ENCODE measurements at regions not wholly inside any gene's neighbourhood (a gene's known extent, or its start where the extent isn't known, plus 50 kb on each side); places are given as distances from the start of the nearest gene placed in this dataset.

DNA sequence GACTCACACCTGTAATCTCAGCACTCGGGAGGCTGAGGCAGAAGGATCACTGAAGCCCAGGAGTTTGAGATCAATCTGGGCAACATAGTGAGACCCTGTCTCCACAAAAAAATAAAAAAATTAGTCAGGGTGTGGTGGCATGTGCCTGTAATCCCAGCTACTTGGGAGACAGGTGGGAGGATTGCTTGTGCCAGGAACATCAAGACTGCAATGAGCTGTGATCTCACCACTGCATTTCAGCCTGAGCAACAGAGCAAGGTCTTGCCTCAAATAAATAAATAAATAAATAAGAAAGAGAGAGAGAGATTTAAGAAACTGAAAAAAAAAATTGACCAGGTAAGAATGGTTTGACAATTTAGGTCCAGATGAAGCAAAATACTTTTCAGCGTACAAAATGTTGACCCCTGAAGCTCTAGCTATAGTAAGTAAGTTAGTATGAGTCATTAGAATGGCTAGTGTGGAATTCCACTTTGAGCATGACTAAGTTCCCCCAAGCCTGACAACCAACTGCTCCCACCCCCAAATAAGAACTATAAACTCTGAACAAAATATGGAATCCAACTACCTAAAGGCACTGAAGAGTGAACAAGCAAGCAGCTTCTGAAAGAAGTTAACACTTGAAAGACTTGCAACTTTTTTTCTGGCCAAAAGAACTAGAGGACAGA is 217.8 kb upstream of the TLE4 start:
- H3K4me3 ChIP-seq = no peak overlapping the region
- DNase-seq (no peak), ATAC-seq (no peak)
- no peaks in the 10 kb centered on the region for H3K9me3 ChIP-seq
- intact Hi-C loops (cut with DNase I) = no loop called here
- H3K4me1 ChIP-seq = no peaks in the 10 kb centered on the region
- no peaks in the 10 kb centered on the region for H3K27me3 ChIP-seq (ENCODE audit: low read depth)
- H3K27ac ChIP-seq = no peak overlapping the region
- TF ChIP-seq, protein P1, sequence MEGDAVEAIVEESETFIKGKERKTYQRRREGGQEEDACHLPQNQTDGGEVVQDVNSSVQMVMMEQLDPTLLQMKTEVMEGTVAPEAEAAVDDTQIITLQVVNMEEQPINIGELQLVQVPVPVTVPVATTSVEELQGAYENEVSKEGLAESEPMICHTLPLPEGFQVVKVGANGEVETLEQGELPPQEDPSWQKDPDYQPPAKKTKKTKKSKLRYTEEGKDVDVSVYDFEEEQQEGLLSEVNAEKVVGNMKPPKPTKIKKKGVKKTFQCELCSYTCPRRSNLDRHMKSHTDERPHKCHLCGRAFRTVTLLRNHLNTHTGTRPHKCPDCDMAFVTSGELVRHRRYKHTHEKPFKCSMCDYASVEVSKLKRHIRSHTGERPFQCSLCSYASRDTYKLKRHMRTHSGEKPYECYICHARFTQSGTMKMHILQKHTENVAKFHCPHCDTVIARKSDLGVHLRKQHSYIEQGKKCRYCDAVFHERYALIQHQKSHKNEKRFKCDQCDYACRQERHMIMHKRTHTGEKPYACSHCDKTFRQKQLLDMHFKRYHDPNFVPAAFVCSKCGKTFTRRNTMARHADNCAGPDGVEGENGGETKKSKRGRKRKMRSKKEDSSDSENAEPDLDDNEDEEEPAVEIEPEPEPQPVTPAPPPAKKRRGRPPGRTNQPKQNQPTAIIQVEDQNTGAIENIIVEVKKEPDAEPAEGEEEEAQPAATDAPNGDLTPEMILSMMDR (IDR thresholded peaks at IDR 0.05) = no peak
- no peaks in the 10 kb centered on the region for H3K36me3 ChIP-seq

DNA sequence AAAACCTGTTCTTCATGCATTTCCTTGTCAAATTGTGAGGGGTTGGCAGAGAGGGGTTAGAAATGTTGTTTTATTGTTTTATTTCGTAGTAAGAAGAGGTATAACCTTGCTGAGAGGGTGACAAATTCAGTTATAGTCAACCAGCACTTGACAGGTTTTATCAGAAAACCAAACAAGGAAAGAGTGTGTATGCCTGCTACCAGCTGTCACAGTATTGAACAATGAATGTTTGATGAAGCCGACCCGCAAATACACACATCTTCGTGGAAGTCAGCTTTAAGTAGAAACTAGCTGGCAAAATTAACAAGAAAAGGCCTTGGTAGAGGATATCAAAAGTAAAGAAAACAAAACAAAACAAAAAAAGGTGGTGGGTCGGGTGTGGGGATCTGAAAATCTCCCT is 214.6 kb upstream of the TLE4 start:
- Histone ChIP-seq H3K4me3 (no peak overlapping the region), H3K9me3 (no peaks in the 10 kb centered on the region), H3K36me3 (no peaks in the 10 kb centered on the region), H3K27ac (no peak overlapping the region), H3K27me3 (ENCODE audit: low read depth) (no peaks in the 10 kb centered on the region), H3K4me1 (no peaks in the 10 kb centered on the region)
- intact Hi-C loops (cut with DNase I) = no loop called here
- DNase-seq = no peak
- TF ChIP-seq, protein P1 (IDR thresholded peaks at IDR 0.05) = no peak
- ATAC-seq = no peak

DNA sequence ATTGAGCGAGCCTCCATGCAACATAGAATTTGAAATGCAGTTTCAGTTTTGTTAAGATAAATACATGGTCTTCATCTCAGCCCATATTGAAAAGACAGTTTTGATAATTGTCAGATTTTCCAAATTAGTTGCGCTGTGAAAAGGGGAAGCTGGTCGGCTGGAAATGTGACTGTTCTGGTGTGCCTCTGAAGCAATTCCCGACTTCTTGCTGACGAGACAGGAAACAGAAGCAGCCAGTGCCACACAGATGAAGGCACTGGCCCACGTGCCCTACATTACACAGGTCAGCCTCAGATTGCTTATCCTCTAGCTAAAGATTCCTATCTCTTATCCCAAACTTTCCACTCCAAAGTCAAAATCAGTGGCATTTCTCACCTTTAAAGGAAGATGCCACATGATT is 214.1 kb upstream of the TLE4 start:
- H3K36me3 ChIP-seq = no peaks in the 10 kb centered on the region
- H3K27me3 ChIP-seq (ENCODE audit: low read depth) = no peaks in the 10 kb centered on the region
- H3K9me3 ChIP-seq = no peaks in the 10 kb centered on the region
- TF ChIP-seq, protein P1 (IDR thresholded peaks at IDR 0.05) = no peak
- no peak overlapping the region for H3K4me3 ChIP-seq
- intact Hi-C loops (cut with DNase I) = no loop called here
- no peaks in the 10 kb centered on the region for H3K4me1 ChIP-seq
- H3K27ac ChIP-seq = no peak overlapping the region
- ATAC-seq (peak; percentile 61 to 74), DNase-seq (peak; percentile 55)

DNA sequence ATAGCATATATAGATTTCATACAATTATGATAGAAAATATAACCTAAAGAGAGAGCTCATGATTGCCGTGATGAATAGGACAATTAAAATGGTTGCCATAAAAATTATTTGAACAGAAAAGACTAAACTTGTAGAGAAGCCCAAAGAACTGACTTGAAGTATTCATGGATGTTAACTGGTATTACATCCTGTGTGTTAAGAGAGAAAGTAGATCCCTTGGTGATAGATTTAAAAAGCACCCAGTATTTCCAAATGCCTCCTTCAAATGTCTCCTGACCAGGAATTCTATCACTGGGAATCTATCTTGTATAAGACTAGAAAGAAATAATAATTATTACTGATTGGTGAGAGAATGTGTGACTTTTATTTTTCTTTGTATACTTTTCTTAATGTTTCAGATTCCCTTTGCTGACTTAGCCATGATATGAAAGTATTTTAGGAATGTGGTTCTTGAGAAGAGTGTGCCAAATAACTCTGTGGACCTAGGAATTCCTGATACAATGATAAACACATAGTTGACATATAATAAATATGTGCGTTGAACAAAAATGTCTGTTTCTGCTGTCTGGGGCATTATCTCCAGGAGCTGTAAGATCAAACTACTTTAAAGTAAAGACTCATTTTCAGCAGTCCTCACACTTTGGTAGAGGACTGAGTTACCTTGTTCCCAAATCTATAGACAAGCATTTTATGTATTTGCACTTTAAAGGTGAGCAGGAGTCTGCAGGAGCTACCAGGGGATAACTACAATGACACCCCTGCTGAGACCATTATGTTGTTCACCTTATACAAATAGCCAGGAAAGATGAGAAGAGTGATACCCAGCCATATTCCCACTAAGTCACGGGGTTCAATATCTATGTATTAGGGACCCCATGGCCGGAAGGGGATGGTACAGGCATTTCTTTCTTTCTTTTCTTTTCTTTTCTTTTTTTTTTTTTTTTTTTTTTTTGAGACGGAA is 211.1 kb upstream of the TLE4 start:
- TF ChIP-seq, protein P1 (IDR thresholded peaks at IDR 0.05) = no peak
- no peaks in the 10 kb centered on the region for H3K27me3 ChIP-seq (ENCODE audit: low read depth)
- H3K27ac ChIP-seq = no peak overlapping the region
- no peak for DNase-seq
- H3K36me3 ChIP-seq = no peaks in the 10 kb centered on the region
- intact Hi-C loops (cut with DNase I) = no loop called here
- H3K9me3 ChIP-seq = no peaks in the 10 kb centered on the region
- no peaks in the 10 kb centered on the region for H3K4me1 ChIP-seq
- no peak overlapping the region for H3K4me3 ChIP-seq
- ATAC-seq = no peak

DNA sequence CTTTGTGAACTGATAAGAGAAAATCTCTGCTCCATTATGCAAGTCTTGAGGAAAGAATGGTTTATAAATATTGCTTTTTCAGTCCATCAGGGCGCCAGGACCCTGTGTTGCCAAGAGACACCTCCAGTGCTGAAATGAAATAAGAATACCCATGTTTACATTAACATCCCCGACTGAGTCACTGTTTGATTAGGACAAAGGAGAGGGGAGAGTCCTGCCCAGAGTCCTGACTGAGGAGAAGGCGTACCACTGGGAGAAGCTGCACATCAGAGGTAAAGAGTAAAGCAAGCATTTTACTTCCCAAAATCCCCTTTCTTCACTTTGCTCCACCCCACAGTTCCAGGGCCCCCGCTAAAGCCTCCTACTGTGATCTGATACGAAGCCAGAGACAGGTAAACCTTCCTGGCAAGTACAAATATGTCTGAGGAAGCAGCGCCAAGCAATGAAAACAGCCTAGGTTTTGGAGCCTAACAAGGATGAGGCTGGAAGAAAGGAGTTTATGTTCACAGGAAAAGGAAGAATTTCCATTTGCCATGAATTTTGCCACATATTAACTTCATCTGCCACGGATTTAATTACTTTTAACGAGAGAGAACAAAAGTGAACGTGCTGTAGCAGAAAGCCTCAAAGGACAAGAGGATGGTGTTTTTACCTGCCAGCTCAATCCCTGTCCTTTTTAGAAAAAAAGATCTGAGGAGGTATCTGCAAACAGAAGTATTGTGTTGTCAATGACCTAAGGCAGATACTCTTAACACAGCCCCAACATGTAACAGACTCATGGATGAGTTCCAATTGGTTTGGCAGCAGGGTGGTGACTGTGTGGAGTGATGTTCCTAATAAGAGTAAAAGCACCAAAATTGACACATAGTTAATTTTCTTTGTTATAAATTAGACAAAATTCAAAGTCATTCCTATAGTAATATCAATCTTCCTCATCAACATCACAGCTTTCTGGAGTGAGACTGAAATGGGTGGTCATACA is 209.4 kb upstream of the TLE4 start:
- ATAC-seq (no peak), DNase-seq (no peak)
- intact Hi-C loops (cut with DNase I) = no loop called here
- Histone ChIP-seq H3K9me3 (no peaks in the 10 kb centered on the region), H3K4me3 (no peak overlapping the region), H3K36me3 (no peaks in the 10 kb centered on the region), H3K27ac (no peak overlapping the region), H3K27me3 (ENCODE audit: low read depth) (no peaks in the 10 kb centered on the region), H3K4me1 (no peaks in the 10 kb centered on the region)
- TF ChIP-seq, protein P1 (IDR thresholded peaks at IDR 0.05) = no peak

All from lower lobe of right lung (tissue), 2 donors.